PC-9 (cell line): ENCODE measurements at regions not wholly inside any gene's neighbourhood (a gene's known extent, or its start where the extent isn't known, plus 50 kb on each side); places are given as distances from the start of the nearest gene placed in this dataset.

ENCODE experiments used
- BruUV-seq: library from RNA; stranded (reverse); fragments of 400-500 nt; replicated peaks from 2 replicates; lab custom pipeline; 2021; lab: Mats Ljungman, UMichigan
- CTCF ChIA-PET: fragments of 300-600 bp; sonication (Branson Sonifier 250); formaldehyde crosslinking; loops from one replicate; lab custom pipeline; 2022; ENCODE audit warnings: antibody characterized with exemption; lab: Charles Lee
- POLR2A ChIA-PET: fragments of 300-600 bp; sonication (Branson Sonifier 250); formaldehyde crosslinking; loops from one replicate; lab custom pipeline; 2022; ENCODE audit warnings: antibody characterized with exemption; ENCODE audit not compliant: unreplicated experiment; lab: Charles Lee
- DNase-seq, 2 experiments: peaks; one replicate each; pipeline versions ENCODE4 v3.0.0 to v3.0.0-alpha.2; 2015 to 2022; ENCODE audit warnings: mixed read lengths in 1 of 2
- H2AFZ ChIP-seq: fragments of 200-600 bp; sonication (generic); 2 replicates; pipeline ENCODE4 v1.8.1; 2017; ENCODE audit warnings: antibody characterized with exemption
- H3F3A ChIP-seq: fragments of 200-600 bp; sonication (generic); 2 replicates; pipeline ENCODE4 v1.8.1; 2017; ENCODE audit warnings: antibody characterized with exemption, mild to moderate bottlenecking, low read depth; ENCODE audit not compliant: insufficient read depth
- H3K27ac ChIP-seq: fragments of 200-600 bp; sonication (generic); 2 replicates; pipeline ENCODE4 v1.6.1; 2016; ENCODE audit warnings: mixed run types
- H3K27me3 ChIP-seq: fragments of 200-600 bp; sonication (generic); 2 replicates; pipeline ENCODE4 v1.6.1; 2016; ENCODE audit warnings: low read depth, mixed run types; ENCODE audit not compliant: insufficient read depth
- H3K36me3 ChIP-seq: fragments of 200-600 bp; sonication (generic); 2 replicates; pipeline ENCODE4 v1.6.1; 2016; ENCODE audit warnings: low read depth, mixed run types
- H3K4me1 ChIP-seq: fragments of 200-600 bp; sonication (generic); replicated peaks from 2 replicates; pipeline ENCODE4 v1.6.1; 2016; ENCODE audit warnings: mixed run types; ENCODE audit not compliant: insufficient read depth
- H3K4me2 ChIP-seq: fragments of 200-600 bp; sonication (generic); 2 replicates; pipeline ENCODE4 v1.6.1; 2017; ENCODE audit warnings: mixed run types
- H3K4me3 ChIP-seq: fragments of 200-600 bp; sonication (generic); 2 replicates; pipeline ENCODE4 v1.6.1; 2016; ENCODE audit warnings: mixed run types
- H3K79me2 ChIP-seq: fragments of 200-600 bp; sonication (generic); 2 replicates; pipeline ENCODE4 v1.6.1; 2017; ENCODE audit warnings: low read depth, mixed run types
- H3K9me2 ChIP-seq: fragments of 200-600 bp; sonication (generic); 2 replicates; pipeline ENCODE4 v1.8.1; 2017; ENCODE audit warnings: mild to moderate bottlenecking; ENCODE audit not compliant: insufficient read depth
- H3K9me3 ChIP-seq: fragments of 200-600 bp; sonication (generic); 2 replicates; pipeline ENCODE4 v1.8.1; 2016; ENCODE audit warnings: low read depth; ENCODE audit not compliant: insufficient read depth
- H4K20me1 ChIP-seq: fragments of 200-600 bp; sonication (generic); 2 replicates; pipeline ENCODE4 v1.8.1; 2017; ENCODE audit not compliant: insufficient read depth
- EZH2 ChIP-seq: fragments of 200-600 bp; sonication (generic); IDR thresholded peaks from 2 replicates; pipeline ENCODE4 v1.8.0; 2017; ENCODE audit warnings: antibody characterized with exemption, low read depth
- intact Hi-C: fragments of 100-400 bp; cut with micrococcal nuclease; formaldehyde crosslinking; loops from one replicate; pipeline ENCODE4 v1.10.0; 2022; ENCODE audit not compliant: unreplicated experiment
- TF ChIP-seq, protein P1 (sequence below): fragments of 200-600 bp; sonication (generic); conservative IDR thresholded peaks from 2 replicates; pipeline ENCODE4 v1.6.1; 2017; ENCODE audit warnings: mixed run types, antibody characterized with exemption, mild to moderate bottlenecking, moderate library complexity

GRCh38 chr6:22353101-22353500, 56.3 kb upstream of the PRL start:
- Histone ChIP-seq H3K4me3 (no peak overlapping the region), H3K9me2 (no peaks in the 10 kb centered on the region), H2AFZ (no peak overlapping the region), H3K4me2 (no peak overlapping the region), H3K4me1 (no peaks in the 10 kb centered on the region), H3K27ac (no peak overlapping the region), H3F3A (no peaks in the 10 kb centered on the region), H4K20me1 (no peaks in the 10 kb centered on the region), H3K36me3 (no peaks in the 10 kb centered on the region), H3K27me3 (no peaks in the 10 kb centered on the region), H3K9me3 (no peaks in the 10 kb centered on the region), H3K79me2 (no peaks in the 10 kb centered on the region)
- DNase-seq: no peak
- intact Hi-C loops: no loop called here
- BruUV-seq: no TSS peak
- ChIA-PET POLR2A (no interaction called here), CTCF (no interaction called here)
- no peak for TF ChIP-seq EZH2
- TF ChIP-seq, protein P1, sequence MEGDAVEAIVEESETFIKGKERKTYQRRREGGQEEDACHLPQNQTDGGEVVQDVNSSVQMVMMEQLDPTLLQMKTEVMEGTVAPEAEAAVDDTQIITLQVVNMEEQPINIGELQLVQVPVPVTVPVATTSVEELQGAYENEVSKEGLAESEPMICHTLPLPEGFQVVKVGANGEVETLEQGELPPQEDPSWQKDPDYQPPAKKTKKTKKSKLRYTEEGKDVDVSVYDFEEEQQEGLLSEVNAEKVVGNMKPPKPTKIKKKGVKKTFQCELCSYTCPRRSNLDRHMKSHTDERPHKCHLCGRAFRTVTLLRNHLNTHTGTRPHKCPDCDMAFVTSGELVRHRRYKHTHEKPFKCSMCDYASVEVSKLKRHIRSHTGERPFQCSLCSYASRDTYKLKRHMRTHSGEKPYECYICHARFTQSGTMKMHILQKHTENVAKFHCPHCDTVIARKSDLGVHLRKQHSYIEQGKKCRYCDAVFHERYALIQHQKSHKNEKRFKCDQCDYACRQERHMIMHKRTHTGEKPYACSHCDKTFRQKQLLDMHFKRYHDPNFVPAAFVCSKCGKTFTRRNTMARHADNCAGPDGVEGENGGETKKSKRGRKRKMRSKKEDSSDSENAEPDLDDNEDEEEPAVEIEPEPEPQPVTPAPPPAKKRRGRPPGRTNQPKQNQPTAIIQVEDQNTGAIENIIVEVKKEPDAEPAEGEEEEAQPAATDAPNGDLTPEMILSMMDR: no peak

DNA sequence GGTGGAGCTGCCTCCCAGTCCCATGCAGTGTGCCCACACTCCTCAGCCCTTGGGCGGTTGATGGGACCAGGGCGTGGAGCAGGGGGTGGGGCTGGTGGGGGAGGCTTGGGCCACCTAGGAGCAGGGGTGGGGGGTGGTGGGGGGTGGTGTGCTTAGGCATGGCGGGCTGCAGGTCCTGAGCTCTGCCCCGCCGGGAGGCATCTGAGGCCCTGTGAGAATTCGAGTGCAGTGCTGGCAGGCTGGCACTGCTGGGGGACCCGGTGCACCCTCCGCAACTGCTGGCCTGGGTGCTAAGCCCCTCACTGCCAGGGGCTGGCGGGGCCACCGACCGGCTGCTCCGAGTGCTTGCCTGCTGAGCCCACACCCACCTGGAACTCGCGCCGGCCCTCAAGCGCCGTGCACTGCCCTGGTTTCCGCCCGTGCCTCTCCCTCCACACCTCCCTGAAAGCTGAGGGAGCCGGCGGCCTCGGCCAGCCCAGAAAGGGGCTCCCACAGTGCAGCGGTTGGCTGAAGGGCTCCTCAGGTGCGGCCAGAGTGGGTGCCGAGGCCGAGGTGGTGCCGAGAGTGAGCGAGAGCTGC, 59.6 kb upstream of the PRL start:
- Histone ChIP-seq H3F3A (no peaks in the 10 kb centered on the region), H3K9me3 (no peaks in the 10 kb centered on the region), H3K4me2 (no peak overlapping the region), H2AFZ (no peak overlapping the region), H3K27me3 (no peaks in the 10 kb centered on the region), H3K36me3 (no peaks in the 10 kb centered on the region), H3K9me2 (no peaks in the 10 kb centered on the region), H3K79me2 (no peaks in the 10 kb centered on the region), H3K4me3 (no peak overlapping the region), H3K4me1 (no peaks in the 10 kb centered on the region), H3K27ac (no peak overlapping the region), H4K20me1 (no peaks in the 10 kb centered on the region)
- TF ChIP-seq, protein P1: no peak
- TF ChIP-seq EZH2: no peak
- ChIA-PET POLR2A (interaction anchor here (0.6 kb wide), 1 partner anchor 90 kb away, joined by 3 read pairs; no protein-coding TSS in a partner anchor), CTCF (no interaction called here)
- intact Hi-C loops: no loop called here
- DNase-seq: no peak
- BruUV-seq: no TSS peak

DNA sequence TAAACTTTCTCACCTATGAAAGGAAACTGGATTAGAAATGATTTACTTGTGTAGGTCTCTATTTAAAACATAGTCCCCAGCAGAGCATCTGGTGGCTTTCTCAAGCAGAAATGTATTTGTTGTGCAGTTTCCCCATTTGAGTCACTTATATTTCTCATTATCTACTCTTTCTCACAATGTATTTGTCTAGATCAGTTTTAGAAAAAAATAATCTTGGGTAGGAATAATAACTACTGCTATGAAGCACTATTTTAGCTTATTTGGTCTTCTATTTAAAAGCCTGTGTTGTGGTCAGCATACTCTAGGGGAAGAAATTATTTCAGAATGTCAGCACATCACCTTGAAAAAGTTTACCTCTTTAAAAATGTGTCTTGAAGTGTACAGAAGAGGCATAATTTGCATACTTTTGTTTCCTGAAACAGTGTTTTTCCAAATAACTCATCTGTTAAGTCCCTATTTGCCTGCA, 60.9 kb upstream of the PRL start:
- Histone ChIP-seq H3K4me3 (no peak overlapping the region), H3K9me3 (no peaks in the 10 kb centered on the region), H3K9me2 (no peaks in the 10 kb centered on the region), H3K27ac (no peak overlapping the region), H3F3A (no peaks in the 10 kb centered on the region), H4K20me1 (no peaks in the 10 kb centered on the region), H3K4me2 (no peak overlapping the region), H2AFZ (no peak overlapping the region), H3K79me2 (no peaks in the 10 kb centered on the region), H3K36me3 (no peaks in the 10 kb centered on the region), H3K27me3 (no peaks in the 10 kb centered on the region), H3K4me1 (peaks cover 10% of the 10 kb centered on the region)
- no TSS peak for BruUV-seq
- TF ChIP-seq, protein P1: no peak
- TF ChIP-seq EZH2: no peak
- intact Hi-C loops: no loop called here
- CTCF ChIA-PET: no interaction called here
- DNase-seq: no peak
- POLR2A ChIA-PET: no interaction called here
